ENCODE measurements at regions not wholly inside any gene's neighbourhood (a gene's known extent, or its start where the extent isn't known, plus 50 kb on each side); places are given as distances from the start of the nearest gene placed in this dataset.

DNA sequence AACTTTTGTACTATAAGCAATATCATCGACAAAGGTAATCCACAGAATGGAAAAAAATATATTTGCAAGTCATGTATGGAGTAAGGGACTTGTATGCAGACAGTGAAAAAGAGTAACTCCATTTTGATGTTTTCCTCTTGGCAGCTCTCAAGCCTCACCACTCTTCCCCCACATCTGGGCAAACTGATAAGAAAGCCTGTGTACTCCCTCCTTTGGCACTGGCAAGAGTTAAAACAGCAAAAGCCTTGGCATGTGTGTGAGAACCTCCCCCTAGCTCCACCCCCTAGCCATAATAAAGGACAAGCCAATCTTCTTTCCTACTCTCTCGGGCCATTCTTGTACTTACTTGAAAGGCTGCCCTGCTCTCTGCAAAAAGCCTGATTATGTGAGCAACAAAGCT is 335.2 kb downstream of the LRATD1 start:
- no peak for DNase-seq
- H3K4me1 ChIP-seq (ENCODE audit: insufficient read depth): no peaks in the 10 kb centered on the region
- H3K36me3 ChIP-seq: no peaks in the 10 kb centered on the region
- no peaks in the 10 kb centered on the region for H3K27me3 ChIP-seq
- 30 to 41% (median 32%) methylated on average over 2 of the region's 2 CpGs for WGBS, 3 donors
- H3K27ac ChIP-seq: no peak overlapping the region
- no peak overlapping the region for H3K4me3 ChIP-seq
- TF ChIP-seq, protein P1, sequence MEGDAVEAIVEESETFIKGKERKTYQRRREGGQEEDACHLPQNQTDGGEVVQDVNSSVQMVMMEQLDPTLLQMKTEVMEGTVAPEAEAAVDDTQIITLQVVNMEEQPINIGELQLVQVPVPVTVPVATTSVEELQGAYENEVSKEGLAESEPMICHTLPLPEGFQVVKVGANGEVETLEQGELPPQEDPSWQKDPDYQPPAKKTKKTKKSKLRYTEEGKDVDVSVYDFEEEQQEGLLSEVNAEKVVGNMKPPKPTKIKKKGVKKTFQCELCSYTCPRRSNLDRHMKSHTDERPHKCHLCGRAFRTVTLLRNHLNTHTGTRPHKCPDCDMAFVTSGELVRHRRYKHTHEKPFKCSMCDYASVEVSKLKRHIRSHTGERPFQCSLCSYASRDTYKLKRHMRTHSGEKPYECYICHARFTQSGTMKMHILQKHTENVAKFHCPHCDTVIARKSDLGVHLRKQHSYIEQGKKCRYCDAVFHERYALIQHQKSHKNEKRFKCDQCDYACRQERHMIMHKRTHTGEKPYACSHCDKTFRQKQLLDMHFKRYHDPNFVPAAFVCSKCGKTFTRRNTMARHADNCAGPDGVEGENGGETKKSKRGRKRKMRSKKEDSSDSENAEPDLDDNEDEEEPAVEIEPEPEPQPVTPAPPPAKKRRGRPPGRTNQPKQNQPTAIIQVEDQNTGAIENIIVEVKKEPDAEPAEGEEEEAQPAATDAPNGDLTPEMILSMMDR (IDR thresholded peaks at IDR 0.05): no peak
- TF ChIP-seq POLR2A (IDR thresholded peaks at IDR 0.05): no peak
- TF ChIP-seq EP300 (IDR thresholded peaks at IDR 0.05): no peak
- intact Hi-C loops (cut with DNase I): no loop called here
- no peaks in the 10 kb centered on the region for H3K9me3 ChIP-seq

DNA sequence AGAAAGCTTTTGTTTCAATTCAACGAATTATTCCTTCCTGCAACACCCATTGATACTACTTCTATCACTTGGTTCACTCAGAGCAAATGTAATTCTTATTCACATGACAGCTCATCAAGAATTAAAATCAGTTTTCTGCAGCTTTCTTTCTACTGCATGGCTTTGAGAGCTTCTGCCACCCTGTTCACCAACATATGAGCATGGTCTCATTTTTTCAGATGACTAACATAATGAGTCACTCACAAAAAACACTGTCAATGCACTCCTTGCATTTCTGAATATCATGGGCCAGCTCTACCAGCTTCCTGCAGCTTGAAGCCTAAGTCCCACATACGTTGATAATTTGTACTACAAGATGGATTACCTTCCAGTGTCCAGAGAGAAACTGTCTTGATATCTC is 342.9 kb downstream of the LRATD1 start:
- intact Hi-C loops (cut with DNase I): no loop called here
- Histone ChIP-seq H3K9me3 (no peaks in the 10 kb centered on the region), H3K27me3 (no peaks in the 10 kb centered on the region), H3K4me1 (ENCODE audit: insufficient read depth) (no peaks in the 10 kb centered on the region), H3K36me3 (no peaks in the 10 kb centered on the region), H3K4me3 (no peak overlapping the region), H3K27ac (no peak overlapping the region)
- WGBS, 3 donors: 89 to 93% (median 89%) methylated on average over 2 of the region's 2 CpGs
- DNase-seq: no peak
- TF ChIP-seq EP300 (IDR thresholded peaks at IDR 0.05): no peak
- TF ChIP-seq, protein P1 (IDR thresholded peaks at IDR 0.05): no peak
- TF ChIP-seq POLR2A (IDR thresholded peaks at IDR 0.05): no peak

DNA sequence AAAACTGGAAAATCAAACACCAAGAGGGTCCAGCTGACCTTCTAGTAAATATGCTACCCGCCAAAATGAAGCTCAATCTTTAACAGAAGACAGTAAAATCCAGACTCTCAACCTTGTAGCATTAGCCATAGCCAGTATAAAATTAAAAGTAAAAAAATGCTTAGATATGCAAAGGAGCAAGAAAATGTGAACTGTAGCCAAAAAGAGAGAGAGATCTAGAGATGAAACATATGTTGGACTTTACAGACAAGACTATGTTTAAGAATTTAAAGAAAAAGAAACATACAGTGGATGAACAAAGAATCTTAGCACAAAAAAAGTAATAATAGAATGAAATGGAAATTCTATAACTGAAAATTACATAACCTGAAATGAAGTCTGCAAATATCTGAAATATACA is 344.5 kb downstream of the LRATD1 start:
- intact Hi-C loops (cut with DNase I): no loop called here
- H3K27ac ChIP-seq: no peak overlapping the region
- TF ChIP-seq, protein P1 (IDR thresholded peaks at IDR 0.05): no peak
- TF ChIP-seq EP300 (IDR thresholded peaks at IDR 0.05): no peak
- no peak for TF ChIP-seq POLR2A (IDR thresholded peaks at IDR 0.05)
- no peaks in the 10 kb centered on the region for H3K36me3 ChIP-seq
- H3K4me1 ChIP-seq (ENCODE audit: insufficient read depth): no peaks in the 10 kb centered on the region
- H3K9me3 ChIP-seq: no peaks in the 10 kb centered on the region
- 18 to 46% (median 40%) methylated on average over 1 of the region's 1 CpG for WGBS, 3 donors
- H3K4me3 ChIP-seq: no peak overlapping the region
- no peaks in the 10 kb centered on the region for H3K27me3 ChIP-seq
- DNase-seq: no peak

DNA sequence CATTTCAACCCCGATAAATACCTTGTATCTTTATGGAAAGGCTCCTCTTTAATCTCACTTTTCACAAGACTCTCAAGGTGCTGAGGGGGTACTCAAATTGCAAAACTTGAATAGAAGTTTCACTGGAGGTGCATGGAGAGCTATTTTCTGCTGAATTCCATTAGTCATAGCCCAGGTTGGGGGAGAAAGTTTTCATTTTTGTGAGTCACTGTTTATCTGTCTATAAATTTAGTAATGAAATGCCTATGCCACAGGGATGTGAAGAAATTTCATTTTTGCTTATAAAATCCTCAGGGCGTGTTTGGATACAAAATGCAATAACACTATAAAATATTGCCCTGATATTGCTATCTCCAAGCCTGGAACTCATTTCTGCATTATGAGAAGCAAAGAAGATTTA is 346.3 kb downstream of the LRATD1 start:
- no peaks in the 10 kb centered on the region for H3K4me1 ChIP-seq (ENCODE audit: insufficient read depth)
- WGBS, 3 donors: 44 to 54% (median 50%) methylated on average over 2 of the region's 2 CpGs

More for the DNA sequence above, 346.3 kb downstream of the LRATD1 start:
- no peak for TF ChIP-seq EP300 (IDR thresholded peaks at IDR 0.05)
- TF ChIP-seq, protein P1 (IDR thresholded peaks at IDR 0.05): no peak
- no peak for DNase-seq
- Histone ChIP-seq H3K4me3 (no peak overlapping the region), H3K36me3 (no peaks in the 10 kb centered on the region), H3K27ac (no peak overlapping the region), H3K27me3 (no peaks in the 10 kb centered on the region), H3K9me3 (no peaks in the 10 kb centered on the region)
- intact Hi-C loops (cut with DNase I): no loop called here

All from ovary (tissue), 7 donors.